Fibroblast of pulmonary artery (primary cell): ENCODE measurements at regions not wholly inside any gene's neighbourhood (a gene's known extent, or its start where the extent isn't known, plus 50 kb on each side); places are given as distances from the start of the nearest gene placed in this dataset.
A peak's percentile ranks its signal among the peaks of the same experiment; 100 is the strongest.

Experiments used
- DNase-seq: peaks from one replicate; pipeline ENCODE4 v3.0.0-alpha.2; 2010; ENCODE audit warnings: low read depth
- H3K4me3 ChIP-seq: replicated peaks from 2 replicates; pipeline ENCODE4 v1.5.1; 2011; ENCODE audit warnings: low read depth, mild to moderate bottlenecking, control low read depth, low read length, moderate library complexity
- TF ChIP-seq, protein P1 (sequence below): IDR thresholded peaks from 2 replicates; pipeline ENCODE4 v1.5.1; 2011; ENCODE audit warnings: mild to moderate bottlenecking, control low read depth, low read length, inconsistent platforms; ENCODE audit errors: missing control alignments

DNA sequence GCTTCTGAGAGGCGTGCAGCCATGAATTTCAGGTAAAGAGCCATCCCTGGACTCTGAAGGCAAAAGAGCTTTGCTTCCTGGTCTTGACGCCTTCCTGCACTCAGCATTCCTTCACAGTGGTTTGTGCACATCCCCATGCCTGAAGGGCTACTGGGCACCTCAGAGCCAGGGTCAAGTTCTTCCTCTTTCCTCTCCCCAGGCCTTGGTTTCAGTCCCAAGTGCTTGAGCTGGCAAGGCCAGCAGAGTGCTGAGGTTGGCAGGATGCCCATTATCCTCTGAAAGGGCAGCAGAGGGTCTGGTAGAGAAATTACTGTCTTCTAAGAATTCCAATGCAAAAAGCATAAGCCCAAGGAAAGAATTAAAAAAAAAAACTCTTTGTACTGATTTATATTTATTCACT is 1064.9 kb downstream of the TTLL7 start:
- TF ChIP-seq, protein P1, sequence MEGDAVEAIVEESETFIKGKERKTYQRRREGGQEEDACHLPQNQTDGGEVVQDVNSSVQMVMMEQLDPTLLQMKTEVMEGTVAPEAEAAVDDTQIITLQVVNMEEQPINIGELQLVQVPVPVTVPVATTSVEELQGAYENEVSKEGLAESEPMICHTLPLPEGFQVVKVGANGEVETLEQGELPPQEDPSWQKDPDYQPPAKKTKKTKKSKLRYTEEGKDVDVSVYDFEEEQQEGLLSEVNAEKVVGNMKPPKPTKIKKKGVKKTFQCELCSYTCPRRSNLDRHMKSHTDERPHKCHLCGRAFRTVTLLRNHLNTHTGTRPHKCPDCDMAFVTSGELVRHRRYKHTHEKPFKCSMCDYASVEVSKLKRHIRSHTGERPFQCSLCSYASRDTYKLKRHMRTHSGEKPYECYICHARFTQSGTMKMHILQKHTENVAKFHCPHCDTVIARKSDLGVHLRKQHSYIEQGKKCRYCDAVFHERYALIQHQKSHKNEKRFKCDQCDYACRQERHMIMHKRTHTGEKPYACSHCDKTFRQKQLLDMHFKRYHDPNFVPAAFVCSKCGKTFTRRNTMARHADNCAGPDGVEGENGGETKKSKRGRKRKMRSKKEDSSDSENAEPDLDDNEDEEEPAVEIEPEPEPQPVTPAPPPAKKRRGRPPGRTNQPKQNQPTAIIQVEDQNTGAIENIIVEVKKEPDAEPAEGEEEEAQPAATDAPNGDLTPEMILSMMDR: no peak
- DNase-seq: no peak
- no peak overlapping the region for H3K4me3 ChIP-seq

DNA sequence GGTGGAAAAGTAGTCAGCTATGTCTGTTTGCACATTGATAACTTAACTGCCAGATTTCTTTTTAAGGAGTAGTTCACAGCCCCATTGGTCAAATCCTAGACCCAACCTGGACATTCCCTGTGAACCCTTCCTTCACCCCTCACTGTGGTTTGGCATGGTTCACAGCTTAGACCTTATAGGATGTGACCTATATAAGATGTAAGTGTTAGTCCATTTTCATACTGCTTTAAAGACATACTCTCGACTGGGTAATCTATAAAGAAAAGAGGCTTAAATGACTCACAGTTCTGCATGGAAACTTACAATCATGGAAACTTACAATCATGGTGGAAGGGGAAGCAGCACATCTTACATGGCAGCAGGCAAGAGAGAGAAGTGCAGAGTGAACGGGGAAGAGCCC is 1066.2 kb downstream of the TTLL7 start:
- TF ChIP-seq, protein P1: no peak
- no peak for DNase-seq
- H3K4me3 ChIP-seq: no peak overlapping the region

DNA sequence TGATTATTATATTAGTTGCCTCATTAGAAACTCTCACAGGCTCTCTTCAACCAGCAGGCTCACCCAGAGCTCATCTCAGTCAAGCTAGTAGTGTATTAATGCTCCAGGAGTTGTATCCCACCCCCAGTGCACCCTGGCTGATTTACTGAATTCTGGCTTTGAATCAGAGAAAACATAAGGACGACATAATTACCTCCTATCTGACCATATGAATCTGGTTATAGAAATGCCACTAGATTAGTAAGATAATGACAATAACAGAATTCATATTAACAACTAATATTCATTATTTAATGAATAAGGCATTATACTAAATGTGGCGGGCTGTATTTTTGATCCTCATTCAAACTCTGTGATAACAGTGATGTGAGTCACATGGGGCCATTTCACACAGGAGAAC is 1066.7 kb downstream of the TTLL7 start:
- no peak for DNase-seq
- H3K4me3 ChIP-seq: no peak overlapping the region
- TF ChIP-seq, protein P1: no peak

DNA sequence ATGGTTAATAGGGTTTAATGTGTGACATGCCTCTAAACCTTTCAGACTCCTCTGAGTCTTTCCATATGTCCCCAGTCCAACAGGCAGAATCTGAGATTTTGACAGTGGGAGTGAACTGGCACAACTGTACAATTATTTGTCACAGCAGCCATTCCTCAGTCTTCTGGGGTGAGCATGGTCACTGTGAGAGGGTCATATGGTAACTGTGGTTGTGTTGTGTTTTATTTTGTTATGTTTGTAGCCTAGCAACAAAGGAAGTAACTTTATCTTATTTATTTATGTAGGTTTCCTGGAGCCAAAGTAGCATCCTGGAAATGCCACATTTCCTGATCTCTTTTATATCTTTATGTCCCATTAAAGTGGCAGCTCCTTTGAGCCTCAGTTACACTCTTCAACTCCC is 1067.9 kb downstream of the TTLL7 start:
- H3K4me3 ChIP-seq: no peak overlapping the region
- DNase-seq: peak; percentile 60
- TF ChIP-seq, protein P1: no peak

DNA sequence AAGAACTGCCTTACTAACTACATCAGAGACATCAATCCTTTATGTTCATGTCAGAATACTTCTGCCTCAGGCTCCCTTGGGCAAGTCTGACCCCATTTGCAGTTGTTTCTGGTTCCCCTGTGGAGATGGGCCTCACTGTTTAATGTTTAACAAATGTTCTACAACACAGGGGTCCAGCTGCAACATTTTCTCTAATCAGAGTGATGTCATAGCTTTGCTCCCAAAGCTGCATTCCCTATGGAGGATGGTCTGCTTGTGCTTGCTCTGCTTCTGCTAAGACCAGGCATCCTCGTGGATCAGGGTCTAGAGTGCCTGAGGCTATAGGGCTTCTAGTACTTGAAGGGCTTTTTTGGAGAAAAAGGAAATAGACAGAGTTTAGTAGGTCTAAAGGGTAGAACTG is 1071.2 kb downstream of the TTLL7 start:
- TF ChIP-seq, protein P1: no peak
- no peak overlapping the region for H3K4me3 ChIP-seq
- no peak for DNase-seq

DNA sequence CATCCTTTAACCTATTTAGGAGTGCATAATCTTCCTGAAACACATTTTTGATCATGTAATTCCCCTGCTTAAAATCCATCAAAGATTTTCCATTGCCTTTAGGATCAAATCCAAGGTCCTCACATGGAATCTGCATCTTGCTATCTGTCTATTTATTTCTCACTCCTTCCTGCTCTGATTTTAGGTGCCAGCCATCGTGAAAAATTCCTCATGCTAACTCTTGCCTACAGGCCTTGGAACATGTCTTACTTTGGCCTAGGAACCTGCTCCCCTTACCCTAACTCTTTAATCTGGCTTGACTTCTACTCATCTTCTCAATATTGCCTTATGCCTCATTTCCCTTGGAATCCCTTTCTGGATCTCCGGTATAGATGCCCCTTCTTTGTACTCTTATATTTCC is 1074.3 kb downstream of the TTLL7 start:
- no peak overlapping the region for H3K4me3 ChIP-seq
- no peak for DNase-seq
- TF ChIP-seq, protein P1: no peak

DNA sequence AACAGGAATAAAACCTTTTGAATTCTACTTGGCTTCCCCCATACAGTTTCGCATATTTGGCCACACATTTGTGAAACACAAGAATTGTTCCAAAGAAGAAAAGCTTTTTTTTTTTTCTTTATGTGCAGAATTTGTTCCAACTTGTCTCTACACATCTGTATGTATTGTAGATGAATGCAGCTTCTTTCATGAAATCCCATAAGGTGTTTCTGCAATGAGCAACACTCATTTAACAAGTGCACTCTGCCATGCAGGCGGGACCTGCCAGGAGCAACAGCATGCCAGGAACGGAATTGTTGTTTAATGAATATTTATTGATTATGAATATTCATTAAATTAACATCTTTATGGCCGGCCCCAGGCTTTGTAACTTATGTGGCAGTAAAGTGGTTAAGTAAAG is 1075.0 kb downstream of the TTLL7 start:
- no peak overlapping the region for H3K4me3 ChIP-seq
- TF ChIP-seq, protein P1: no peak
- DNase-seq: no peak
